ENCODE measurements at regions not wholly inside any gene's neighbourhood (a gene's known extent, or its start where the extent isn't known, plus 50 kb on each side); places are given as distances from the start of the nearest gene placed in this dataset.

- DNase-seq = no peak
- intact Hi-C loops (cut with DNase I) = no loop called here
- TF ChIP-seq CTCF (IDR thresholded peaks at IDR 0.05) (no peak), POLR2A (IDR thresholded peaks at IDR 0.05) (no peak)
- Histone ChIP-seq H3K4me3 (no peak overlapping the region), H3K9me3 (replicated peaks in 1 of 3) (no peaks in the 10 kb centered on the region), H3K27me3 (no peaks in the 10 kb centered on the region), H3K27ac (no peak overlapping the region), H3K4me1 (replicated peaks in 1 of 2) (no peaks in the 10 kb centered on the region), H3K36me3 (replicated peaks in 1 of 2) (no peaks in the 10 kb centered on the region)
- 47 to 57% (median 53%) methylated on average over 7 of the region's 7 CpGs for WGBS, 4 donors
Observed at GRCh38 chr1:38191461-38191860, 144.9 kb upstream of the POU3F1 start.

DNA sequence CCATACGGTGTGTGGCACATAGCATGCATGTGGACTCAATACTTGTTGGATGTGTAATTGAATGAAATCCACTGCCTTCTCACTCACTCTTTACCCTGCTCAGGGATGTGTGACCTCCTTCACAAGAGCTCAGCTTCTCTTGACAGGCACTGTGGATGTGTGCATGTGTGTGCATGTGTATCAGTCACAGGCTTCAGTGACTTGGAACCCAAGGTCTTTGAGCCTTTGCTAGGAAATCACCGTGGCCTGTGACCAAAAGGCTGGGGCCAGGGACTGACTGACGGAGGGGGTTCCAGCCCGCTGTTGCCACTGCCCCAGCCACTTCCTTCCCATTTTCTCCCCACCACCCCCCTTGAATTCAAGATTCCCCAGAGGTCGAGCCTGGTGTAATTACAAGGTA lies 144.4 kb upstream of the POU3F1 start:
- no peak for DNase-seq
- no peak overlapping the region for H3K4me3 ChIP-seq
- H3K27me3 ChIP-seq = no peaks in the 10 kb centered on the region
- no peaks in the 10 kb centered on the region for H3K36me3 ChIP-seq (replicated peaks in 1 of 2)
- H3K9me3 ChIP-seq (replicated peaks in 1 of 3) = no peaks in the 10 kb centered on the region
- no peak overlapping the region for H3K27ac ChIP-seq
- TF ChIP-seq CTCF (IDR thresholded peaks at IDR 0.05) = no peak
- TF ChIP-seq POLR2A (IDR thresholded peaks at IDR 0.05) = no peak
- intact Hi-C loops (cut with DNase I) = no loop called here
- WGBS, 4 donors = 40 to 47% (median 42%) methylated on average over 5 of the region's 5 CpGs
- no peaks in the 10 kb centered on the region for H3K4me1 ChIP-seq (replicated peaks in 1 of 2)

- intact Hi-C loops (cut with DNase I) = no loop called here
Observed at GRCh38 chr1:38187552-38187951, 141.0 kb upstream of the POU3F1 start.

DNA sequence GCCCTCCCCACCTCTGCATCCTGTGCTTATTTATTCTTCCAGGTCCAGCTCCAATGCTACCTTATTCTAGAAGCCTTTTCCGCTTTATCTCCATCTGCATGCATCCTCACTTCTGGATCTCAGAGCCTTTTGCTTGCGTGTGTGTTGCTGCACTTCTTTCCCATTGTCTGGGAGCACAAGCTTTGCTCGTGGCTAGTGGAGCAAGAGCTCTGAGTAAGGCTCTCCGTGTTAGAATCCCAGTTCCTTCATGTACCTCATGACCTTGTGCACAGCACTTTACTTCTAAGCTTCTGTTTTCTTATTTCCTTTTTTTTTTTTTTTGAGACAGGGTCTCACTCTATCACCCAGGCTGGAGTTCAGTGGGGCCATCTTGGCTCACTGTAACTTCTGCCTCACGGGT lies 140.0 kb upstream of the POU3F1 start:
- no peak for TF ChIP-seq POLR2A (IDR thresholded peaks at IDR 0.05)
- Histone ChIP-seq H3K4me1 (replicated peaks in 1 of 2) (no peaks in the 10 kb centered on the region), H3K9me3 (replicated peaks in 1 of 3) (no peaks in the 10 kb centered on the region), H3K27ac (no peak overlapping the region), H3K4me3 (no peak overlapping the region), H3K27me3 (no peaks in the 10 kb centered on the region), H3K36me3 (replicated peaks in 1 of 2) (no peaks in the 10 kb centered on the region)
- 56 to 69% (median 64%) methylated on average over 5 of the region's 5 CpGs for WGBS, 4 donors
- intact Hi-C loops (cut with DNase I) = no loop called here
- no peak for DNase-seq

More at GRCh38 chr1:38187552-38187951, 141.0 kb upstream of the POU3F1 start:
- Histone ChIP-seq H3K4me1 (replicated peaks in 1 of 2) (no peaks in the 10 kb centered on the region), H3K36me3 (replicated peaks in 1 of 2) (no peaks in the 10 kb centered on the region), H3K27ac (no peak overlapping the region), H3K27me3 (no peaks in the 10 kb centered on the region), H3K9me3 (replicated peaks in 1 of 3) (no peaks in the 10 kb centered on the region), H3K4me3 (no peak overlapping the region)
- TF ChIP-seq POLR2A (IDR thresholded peaks at IDR 0.05) (no peak), CTCF (IDR thresholded peaks at IDR 0.05) (no peak)
- no peak for DNase-seq
- WGBS, 4 donors = 84 to 89% (median 85%) methylated on average over 9 of the region's 9 CpGs

DNA sequence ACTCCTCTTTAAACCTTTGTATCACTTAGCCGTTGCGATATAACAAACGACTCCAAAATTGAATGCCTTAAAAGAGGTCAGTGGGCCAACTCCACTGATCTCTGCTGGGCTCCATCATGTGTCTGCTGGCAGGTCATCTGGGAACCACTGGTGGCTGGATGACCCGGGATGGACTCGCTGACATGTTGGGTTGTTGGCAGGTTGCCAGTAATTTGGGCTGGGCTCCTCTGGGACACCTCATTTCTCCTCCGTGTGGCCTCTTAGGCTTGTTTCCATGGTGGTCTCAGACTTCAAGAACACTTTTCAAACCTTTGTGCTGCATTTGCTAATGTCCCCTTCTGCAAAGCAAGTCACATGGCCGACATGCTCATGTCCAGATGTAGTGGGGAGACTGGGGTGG lies 139.3 kb upstream of the POU3F1 start:
- no peak for TF ChIP-seq POLR2A (IDR thresholded peaks at IDR 0.05)
- TF ChIP-seq CTCF (IDR thresholded peaks at IDR 0.05) = no peak
- Histone ChIP-seq H3K27ac (no peak overlapping the region), H3K9me3 (replicated peaks in 1 of 3) (no peaks in the 10 kb centered on the region), H3K4me3 (no peak overlapping the region), H3K4me1 (replicated peaks in 1 of 2) (no peaks in the 10 kb centered on the region), H3K36me3 (replicated peaks in 1 of 2) (no peaks in the 10 kb centered on the region), H3K27me3 (no peaks in the 10 kb centered on the region)
- no peak for DNase-seq
- 73 to 86% (median 85%) methylated on average over 7 of the region's 7 CpGs for WGBS, 4 donors
- intact Hi-C loops (cut with DNase I) = no loop called here

All from adrenal gland (tissue), 9 donors.